Daoy (cell line): ENCODE measurements at regions not wholly inside any gene's neighbourhood (a gene's known extent, or its start where the extent isn't known, plus 50 kb on each side); places are given as distances from the start of the nearest gene placed in this dataset.

Experiments
- DNase-seq: peaks from one replicate; pipeline ENCODE4 v3.0.0-alpha.2; 2015; ENCODE audit warnings: low read depth

- DNase-seq, result no peak
Observed at GRCh38 chr18:22254088-22254487, 84.7 kb downstream of the GATA6 start.

- no peak for DNase-seq
Observed at GRCh38 chr18:22253676-22254075, 84.3 kb downstream of the GATA6 start.

GRCh38 chr18:22253156-22253555 is 83.8 kb downstream of the GATA6 start:
- no peak for DNase-seq
